ENCODE measurements at regions not wholly inside any gene's neighbourhood (a gene's known extent, or its start where the extent isn't known, plus 50 kb on each side); places are given as distances from the start of the nearest gene placed in this dataset.
A peak's percentile ranks its signal among the peaks of the same experiment; 100 is the strongest.
"Not testable (repeated sequence)": the region's sequence is repeated elsewhere in the genome, so short reads cannot be mapped to it uniquely, and the experiment has no call there.

DNA sequence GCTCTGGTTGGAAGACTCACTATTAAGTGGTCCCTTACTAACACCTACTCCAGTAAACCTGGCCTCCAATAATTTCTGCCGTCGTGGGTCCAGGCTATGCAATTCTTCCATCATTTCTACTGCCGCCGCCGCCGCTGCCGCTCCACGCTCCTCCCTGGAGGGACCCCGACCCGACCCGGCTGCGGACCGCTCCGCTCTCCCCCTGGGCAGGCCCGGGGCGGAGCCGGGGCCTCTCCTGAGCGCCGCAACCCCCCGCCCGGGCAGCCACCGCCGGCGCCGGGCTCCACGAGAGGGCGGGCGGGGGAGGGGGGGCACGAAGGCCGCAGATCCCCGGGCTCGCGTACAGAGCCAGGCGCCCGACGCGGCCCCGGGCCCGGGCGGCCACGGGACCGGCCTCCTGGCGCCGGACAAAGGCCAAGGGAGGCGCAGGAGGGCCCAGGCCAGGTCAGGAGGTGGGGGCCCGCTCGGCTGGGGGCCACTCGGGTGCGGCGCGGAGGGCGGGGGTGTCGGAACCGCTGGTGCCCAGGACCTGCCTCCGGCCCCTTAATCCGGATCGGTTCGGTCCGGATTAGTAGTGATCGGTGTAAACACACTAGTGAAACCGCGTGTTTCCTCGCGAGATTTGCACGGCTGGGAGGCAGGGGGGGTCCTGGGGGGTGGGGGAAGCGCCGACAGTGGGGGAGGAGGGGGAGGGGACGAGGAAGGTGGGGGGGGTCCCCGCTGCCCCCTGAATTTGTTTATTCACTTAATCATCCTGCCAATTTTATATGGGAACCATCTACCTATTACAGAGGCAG, 215.1 kb upstream of the CCL2 start:
- peak in 2 of 3 donors; percentile 0 to 4 for DNase-seq (ENCODE audit: low read depth in 2 of 3, low spot score in 1 of 3)

DNA sequence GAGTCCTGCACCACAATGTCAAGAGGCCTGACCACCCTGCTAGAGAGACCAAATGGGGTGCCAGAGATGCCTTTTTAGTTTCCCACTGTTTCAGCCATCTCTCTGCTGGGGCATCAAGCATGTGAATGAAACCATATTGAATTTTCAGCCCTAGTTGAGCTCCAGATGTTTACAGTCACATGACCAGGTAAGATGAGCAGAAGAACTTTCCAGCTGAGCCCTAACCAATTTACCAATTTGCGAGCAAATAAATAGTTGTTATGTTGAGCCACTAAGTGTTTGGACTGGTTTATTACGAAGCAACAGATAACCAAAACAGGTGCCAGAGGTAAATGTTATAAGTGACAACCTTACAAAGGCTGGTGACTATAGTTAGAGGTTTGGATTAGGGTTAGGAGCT, 209.1 kb upstream of the CCL2 start:
- DNase-seq (ENCODE audit: low read depth in 2 of 3, low spot score in 1 of 3) = no peak

DNA sequence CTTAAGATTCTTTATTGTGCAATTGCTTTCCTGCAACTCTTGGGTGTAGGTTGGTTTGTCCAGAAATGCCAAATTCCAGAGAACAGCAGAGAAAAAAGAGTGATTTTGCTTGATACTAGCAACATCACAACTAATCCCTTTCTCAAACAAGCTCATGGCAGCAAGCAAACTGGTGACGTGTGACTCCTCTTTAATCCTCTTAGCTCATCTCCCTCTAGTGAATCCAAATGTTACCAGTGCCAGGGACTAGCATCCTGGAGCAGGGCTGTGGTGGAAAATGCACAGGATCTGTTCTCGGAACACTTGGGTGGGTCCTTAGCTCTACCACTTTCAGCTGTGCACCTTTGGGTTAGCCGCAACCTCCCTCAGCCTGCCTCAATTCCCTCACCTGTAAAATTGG, 204.0 kb upstream of the CCL2 start:
- DNase-seq (ENCODE audit: low read depth in 2 of 3, low spot score in 1 of 3) = no peak

DNA sequence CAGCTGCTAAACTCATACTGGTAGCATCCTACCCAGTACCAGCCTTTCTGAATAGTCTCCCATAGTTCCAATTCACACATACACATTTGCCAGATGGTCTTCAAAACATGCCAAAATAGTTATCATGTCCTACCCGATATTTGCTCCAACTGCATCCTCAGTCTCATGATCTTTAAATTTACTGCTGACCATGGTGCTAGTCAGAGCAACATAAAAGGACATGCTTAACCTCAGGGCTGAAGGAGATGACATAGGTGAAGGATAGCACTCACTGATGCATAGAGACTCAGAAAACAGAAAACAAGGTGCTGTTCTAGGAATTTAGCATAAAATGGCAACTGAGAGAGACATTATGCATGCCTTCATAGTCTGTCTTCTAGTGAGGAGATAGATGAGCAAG, 200.6 kb upstream of the CCL2 start:
- DNase-seq (ENCODE audit: low read depth in 2 of 3, low spot score in 1 of 3) = no peak

DNA sequence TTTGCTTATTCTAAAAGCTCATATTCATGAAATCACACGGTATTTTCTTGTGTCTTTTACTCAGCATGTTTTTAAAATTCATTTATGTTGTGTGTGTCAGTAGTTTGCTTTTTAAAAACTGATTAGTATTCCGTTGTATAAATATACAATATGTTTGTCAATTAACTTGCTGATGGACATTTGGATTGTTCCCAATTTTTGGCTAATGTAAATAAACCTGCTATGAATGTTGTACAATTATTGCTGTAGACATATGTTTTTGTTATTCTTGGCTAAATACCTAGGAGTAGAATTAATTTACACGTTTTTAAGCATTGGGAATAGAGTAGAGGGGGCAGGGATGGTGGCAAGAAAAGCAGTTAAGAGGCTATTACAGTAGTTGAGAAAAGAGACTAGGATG, 199.5 kb upstream of the CCL2 start:
- DNase-seq (ENCODE audit: low read depth in 2 of 3, low spot score in 1 of 3) = no peak

DNA sequence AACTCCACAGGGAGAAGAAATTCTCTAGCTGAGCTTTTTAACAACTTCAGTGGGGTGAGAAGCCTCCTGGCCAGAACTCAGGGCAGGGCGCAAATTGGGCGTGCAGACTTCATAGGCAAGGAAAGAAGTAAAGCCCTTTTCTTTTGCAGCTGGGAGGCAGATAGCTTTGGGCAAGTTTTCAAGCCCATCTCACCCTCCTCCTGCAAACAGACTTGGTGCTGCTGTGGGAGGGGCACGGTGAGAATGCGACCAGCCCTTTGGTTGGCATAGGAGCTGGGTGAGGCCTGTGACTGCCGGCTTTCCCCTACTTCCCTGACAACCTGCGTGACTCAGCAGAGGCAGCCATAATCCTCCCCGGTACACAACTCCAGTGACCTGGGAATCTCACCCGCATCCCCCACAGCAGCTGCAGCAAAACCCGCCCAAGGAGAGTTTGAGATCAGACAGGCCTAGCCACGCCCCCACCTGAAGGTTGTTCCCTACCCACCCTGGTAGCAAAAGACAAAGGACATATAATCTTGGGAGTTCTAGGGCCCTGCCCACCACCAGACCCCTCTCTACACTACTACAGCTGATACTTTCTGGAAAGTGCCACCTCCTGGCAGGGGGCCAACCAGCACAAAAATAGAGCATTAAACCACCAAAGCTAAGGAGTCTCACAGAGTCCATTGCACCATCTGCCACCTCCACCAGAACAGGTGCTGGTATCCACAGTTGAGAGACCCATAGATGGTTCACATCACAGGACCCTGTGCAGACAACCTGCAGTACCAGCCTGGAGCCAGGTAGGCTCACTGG, 195.5 kb upstream of the CCL2 start:
- DNase-seq (ENCODE audit: low read depth in 2 of 3, low spot score in 1 of 3) = no peak

DNA sequence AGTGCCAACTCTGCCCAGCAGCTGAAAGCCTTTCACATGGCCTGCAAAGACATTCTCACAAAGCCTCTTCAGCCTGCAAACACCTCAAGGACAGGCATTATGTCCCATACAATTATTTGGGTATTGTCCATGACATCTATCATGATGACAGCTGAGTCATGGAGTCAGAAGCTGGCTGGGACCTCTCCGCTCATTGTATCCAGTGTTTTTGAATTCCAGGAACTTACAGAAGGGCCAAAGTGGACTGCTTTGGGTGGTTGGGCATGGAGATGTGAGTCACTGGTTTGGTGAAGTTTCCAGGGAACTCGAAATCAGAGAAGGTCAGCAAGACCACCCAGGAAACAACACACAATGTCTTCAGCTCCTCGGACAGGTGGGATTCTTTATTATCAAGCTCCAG, 188.6 kb upstream of the CCL2 start:
- DNase-seq (ENCODE audit: low read depth in 2 of 3, low spot score in 1 of 3) = no peak

DNA sequence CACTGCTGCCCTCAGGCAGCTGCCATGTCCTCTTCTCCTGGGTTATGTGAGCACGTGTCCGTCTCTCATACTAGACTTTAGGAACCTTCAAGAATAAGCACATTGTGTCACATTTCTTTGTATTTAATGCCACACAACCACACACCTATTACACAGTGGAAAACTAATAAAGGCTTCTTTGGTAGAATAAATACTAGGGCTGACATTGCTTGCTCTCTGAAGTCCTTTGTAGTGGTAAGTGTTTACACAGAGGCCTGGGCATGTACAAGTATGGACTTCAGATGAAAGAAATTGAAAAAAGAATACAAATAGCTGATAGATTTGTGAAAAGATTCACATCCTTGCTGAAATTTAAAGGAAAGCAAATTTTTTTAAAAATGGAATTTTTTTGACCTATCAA, 188.1 kb upstream of the CCL2 start:
- DNase-seq (ENCODE audit: low read depth in 2 of 3, low spot score in 1 of 3) = no peak

DNA sequence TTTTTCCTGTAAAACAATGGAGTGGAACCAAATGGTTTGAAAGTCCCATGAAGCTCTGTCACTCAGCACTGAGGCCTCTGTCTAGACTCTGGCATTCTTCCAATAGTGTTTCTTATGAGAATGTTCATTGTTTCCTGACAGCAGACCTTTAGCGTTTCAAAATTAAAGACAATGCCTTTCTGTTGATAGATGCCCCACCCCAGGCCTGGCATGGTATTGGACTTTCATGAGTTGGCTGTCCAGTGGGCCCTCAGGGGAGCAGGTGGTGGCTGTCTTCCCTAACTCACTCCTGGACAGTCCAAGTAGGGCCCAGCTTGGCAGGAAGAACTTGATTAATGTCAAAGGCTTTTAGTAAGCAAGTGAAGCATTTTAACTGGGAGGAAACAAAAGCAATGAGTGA, 186.5 kb upstream of the CCL2 start:
- no peak for DNase-seq (ENCODE audit: low read depth in 2 of 3, low spot score in 1 of 3)

DNA sequence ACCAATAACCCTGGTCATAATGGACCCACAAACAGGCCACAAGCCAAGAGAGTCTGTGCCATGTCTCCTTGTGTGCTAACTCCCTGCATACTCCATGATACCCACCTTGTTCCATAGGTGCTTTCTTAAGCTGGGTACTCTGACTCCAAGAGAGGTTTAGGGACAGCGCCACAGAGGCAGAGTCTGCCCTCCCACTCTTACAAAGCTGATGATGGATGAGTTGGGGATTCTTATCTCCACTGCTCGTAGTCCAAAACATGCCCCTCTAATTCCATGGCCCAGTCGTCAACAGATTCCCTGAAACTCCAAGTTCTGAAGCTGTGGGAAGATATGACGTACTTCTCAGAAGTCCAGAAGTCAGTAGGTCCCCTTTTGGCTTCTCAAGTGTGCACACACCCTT, 184.4 kb upstream of the CCL2 start:
- no peak for DNase-seq (ENCODE audit: low read depth in 2 of 3, low spot score in 1 of 3)

DNA sequence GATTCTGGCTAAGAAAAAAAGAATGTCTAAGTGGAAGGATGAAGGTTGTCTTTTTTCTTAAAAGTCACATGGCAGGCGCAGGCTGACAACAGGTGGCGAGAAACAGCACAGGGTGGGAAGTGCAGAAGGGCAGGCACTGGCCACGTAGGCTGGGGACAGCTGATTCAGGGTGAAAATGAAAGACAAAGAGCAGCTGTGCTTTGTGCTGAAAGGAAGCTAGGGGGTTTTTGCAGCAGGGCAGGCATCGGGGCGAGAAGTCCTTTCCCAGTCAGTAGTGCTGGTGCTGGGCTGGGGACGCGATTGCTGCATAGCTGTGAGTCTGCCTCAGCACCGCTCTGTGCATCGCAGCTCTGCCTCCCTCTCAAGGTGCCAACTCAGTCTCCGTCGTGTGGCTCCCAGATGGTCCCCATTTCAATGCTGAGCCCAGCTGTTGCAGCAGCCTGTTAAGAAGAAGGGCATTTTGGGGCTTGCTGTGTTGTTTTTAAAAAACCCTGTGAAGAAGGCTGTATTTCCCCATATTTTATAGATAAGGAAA, 183.1 kb upstream of the CCL2 start:
- no peak for DNase-seq (ENCODE audit: low read depth in 2 of 3, low spot score in 1 of 3)

DNA sequence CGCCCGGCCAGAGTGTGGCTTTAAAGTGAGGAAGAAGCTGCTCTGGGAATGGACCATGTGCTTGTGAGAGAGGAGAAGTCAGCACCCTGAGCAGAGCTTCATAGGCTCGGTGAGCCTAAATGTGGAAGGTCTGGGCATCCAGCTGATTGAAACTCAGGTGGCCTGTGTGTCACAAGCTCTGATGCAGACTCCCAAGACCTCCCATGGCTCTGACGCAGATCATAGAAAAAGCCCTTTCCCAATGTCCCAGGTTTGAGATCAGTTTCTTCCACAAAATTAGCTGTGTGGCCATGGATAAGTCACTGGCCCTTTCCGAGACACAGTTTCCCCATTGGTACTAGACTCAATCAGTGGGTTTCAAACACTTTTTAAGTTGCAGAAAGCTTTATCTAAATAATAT, 180.0 kb upstream of the CCL2 start:
- DNase-seq (ENCODE audit: low read depth in 2 of 3, low spot score in 1 of 3) = no peak

DNA sequence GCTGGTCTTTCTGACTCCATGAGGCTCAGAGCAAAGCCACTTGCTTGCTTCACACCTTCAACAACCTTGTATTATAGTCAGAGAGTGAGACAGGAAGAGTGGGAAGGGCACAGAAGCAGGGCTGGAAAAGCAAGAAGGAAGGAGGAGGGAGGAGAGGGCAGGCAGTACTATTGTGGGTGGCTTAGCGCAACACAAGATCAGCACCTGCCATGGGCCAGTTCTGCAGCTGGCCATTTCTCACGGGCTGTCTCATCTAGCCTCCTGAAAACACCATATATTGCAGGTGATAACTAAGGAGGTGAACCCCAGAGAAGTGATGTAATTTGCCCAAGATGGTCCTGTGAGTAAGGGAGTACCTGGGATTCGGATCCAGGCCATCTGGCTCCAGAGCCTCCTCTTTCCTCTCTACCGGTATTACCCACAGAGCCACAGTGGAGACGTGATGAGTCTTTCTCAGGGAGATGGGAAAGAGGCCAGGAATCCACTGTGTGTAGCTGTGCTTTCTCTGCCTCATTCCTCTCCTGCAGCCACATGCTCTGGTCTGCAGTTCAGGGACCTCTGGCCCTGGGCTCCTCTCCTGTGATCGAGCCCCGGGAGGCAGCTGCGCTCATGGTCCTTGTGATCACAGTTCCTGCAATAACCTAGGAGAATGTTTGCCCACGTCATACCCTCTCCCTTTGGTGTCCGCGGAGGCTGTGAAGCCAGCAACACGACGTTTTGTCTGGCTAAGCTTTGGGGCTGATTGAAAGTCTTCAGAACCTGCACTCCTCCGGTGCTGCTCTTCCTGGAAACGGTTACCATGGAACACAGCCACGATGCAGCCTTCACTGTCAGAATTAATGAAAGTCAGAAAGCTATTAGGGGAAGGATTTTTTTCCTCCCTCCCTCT, 178.1 kb upstream of the CCL2 start:
- no peak for DNase-seq (ENCODE audit: low read depth in 2 of 3, low spot score in 1 of 3)

DNA sequence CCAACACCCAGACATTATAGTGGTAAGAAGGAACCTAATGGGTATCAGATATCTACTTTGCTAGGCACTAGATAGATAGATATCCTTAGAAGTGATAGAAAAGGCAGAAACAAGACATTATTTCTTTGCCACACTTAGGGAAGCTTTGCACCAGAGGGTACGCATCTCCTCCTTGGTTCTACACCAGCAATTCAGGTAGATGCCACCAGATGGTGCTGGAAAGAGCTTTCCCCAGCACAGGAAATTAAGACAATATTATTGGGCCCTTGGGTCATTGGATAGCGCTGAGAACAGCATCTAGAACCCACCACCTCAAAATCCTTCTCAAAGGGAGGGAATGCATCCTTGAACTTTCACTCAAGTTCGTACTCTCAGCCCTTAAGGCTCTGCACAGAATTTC, 173.8 kb upstream of the CCL2 start:
- no peak for DNase-seq (ENCODE audit: low read depth in 2 of 3, low spot score in 1 of 3)

DNA sequence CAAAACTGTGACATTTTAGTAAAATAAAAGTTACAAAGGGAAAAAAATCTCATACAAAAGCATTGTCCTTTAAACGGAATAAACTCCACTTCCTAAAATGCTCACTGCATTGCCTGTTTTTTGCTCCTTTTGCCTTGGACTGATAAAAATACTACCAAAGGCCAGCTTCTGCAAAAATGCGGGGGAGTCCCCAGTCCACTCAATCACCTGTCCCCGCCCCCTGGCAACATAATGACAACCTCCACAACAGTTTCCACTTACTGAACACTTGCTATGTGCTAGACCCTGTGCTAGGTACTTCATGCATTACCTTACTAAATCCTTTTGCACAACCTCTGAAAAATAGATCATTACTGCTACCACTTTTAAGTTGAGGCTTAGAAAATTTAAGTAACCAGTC, 172.7 kb upstream of the CCL2 start:
- DNase-seq (ENCODE audit: low read depth in 2 of 3, low spot score in 1 of 3) = no peak

DNA sequence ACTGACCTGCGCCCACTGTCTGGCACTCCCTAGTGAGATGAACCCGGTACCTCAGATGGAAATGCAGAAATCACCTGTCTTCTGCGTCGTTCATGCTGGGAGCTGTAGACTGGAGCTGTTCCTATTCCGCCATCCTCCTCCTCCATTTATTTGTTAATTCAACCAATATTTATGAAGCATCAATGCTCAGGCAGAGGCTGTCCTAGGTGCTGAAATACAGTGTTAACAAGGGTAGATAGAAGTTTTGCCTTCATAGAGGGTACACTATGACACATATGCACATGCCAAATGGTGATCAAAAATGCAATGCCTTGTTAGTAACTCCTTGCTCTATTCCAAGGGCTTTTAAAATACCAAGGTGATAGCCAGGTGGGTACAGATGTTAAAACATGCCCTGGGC, 166.0 kb upstream of the CCL2 start:
- DNase-seq (ENCODE audit: low read depth in 2 of 3, low spot score in 1 of 3) = not testable (repeated sequence)

DNA sequence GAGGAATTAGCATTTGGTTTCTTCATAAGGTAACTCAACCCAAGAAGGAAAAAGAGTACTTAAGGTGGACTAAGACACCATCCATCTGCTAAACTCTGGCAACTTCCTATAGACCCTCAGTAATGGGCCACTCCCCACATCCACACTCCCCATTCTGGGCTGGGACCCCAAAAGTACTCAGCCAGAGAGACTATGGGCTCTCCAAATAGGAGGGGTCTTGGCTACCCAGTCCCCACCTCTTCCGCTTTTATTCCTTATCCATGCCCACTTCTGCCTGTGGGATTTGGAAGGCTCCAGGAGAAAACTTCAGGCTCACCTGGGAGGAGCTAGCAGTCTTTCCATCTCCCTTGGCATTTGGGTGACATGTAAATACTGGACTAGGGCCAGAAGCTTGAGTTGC, 164.5 kb upstream of the CCL2 start:
- DNase-seq (ENCODE audit: low read depth in 2 of 3, low spot score in 1 of 3) = no peak

DNA sequence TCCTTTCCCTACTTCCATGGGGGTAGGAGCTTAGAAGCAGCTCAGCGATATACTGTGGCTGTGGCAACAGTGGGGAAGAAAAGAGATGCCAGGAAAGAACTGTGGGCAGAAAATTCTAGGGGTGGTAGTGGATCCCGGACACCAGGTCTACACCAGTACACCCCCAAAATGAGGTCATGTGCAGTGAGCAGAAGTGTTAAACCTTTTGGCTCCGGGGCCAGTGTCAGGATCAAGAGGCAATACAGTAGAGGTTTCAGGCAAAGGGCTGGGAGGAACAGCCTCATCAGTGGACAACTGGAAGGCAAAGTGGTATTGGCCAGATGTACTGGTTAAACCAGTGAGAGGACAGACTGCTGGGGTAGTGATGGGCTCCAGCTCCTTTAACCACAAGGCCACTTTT, 163.1 kb upstream of the CCL2 start:
- DNase-seq (ENCODE audit: low read depth in 2 of 3, low spot score in 1 of 3) = no peak

DNA sequence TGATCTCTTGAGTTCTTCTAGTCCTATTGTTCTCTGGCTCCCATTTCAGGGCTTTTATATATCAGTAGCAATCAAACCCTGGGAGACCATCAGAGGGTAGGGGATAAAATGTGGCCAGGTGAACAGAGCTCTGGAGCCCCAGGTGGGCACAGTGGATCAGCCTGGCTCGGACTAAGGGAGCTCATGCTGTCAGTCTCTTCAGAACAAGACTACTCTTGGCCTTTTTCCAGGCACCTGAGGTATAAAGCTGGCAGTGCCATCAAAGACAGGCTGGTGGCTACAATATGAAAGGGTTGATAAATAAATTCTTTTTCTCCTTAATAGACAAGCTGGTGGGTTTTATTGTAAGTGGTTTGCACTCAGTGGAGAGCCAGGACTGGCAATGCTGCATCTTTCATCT, 160.0 kb upstream of the CCL2 start:
- DNase-seq (ENCODE audit: low read depth in 2 of 3, low spot score in 1 of 3) = no peak

DNA sequence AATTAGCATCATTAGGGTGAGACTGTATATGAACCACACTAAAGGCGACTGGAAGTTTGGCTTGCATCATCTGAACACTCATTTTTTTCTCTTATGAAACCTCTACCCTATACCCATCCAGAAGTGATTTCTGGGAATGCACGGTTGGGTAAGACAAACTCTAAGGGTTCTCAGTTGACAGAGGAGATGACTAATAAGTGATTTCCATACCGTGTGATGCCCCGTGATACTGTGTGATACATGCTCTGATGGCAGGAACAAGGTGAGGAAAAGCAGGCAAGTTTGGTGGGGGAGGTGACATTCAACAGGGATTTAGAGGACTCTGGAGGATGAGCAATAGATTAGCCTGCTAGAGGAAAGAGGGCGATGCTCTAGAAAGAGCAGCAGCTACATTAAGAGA, 156.4 kb upstream of the CCL2 start:
- DNase-seq (ENCODE audit: low read depth in 2 of 3, low spot score in 1 of 3) = no peak

DNA sequence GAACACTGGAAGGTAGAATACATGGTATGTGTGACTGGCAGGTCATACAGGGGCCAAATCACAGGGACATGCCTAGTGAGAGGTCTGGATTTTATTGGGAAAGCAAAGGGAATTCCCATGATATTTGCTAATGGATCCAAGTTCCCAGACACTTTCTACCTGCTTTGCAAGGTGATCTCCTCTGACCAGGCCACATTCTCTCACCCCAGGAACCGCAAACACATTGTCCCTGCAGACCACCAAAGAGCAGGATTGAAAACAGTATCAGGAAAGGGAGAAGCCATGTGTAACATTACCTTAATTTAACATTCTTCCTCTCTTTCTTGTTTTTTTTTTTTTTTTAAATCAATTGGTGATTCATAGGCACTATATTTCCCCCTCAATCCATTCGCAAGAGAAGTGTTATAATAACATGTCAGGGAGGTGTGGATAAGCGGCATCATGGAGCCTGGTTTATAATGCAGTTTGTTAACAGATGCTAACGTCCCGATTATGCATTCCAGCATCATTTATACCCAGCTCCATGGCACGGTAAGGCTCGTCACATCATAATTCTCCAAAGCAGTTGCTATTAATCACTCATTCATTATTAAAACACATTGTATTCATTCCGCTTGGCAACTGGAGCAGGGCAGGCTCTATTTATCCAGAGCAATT, 155.1 kb upstream of the CCL2 start:
- DNase-seq (ENCODE audit: low read depth in 2 of 3, low spot score in 1 of 3) = no peak
